CD4-positive, alpha-beta T cell (primary cell): ENCODE measurements at regions not wholly inside any gene's neighbourhood (a gene's known extent, or its start where the extent isn't known, plus 50 kb on each side); places are given as distances from the start of the nearest gene placed in this dataset.

Experiments used
- ATAC-seq: fragments of 200-7000 bp; cut with Tn5 transposase; one replicate; pipeline ENCODE4 v1.10.0; 2022; ENCODE audit warnings: mild to moderate bottlenecking; ENCODE audit not compliant: poor library complexity
- CTCF ChIA-PET: fragments of 350-600 bp; sonication (Branson Sonifier 250); formaldehyde crosslinking; loops from one replicate; lab custom pipeline; 2021; ENCODE audit warnings: antibody characterized with exemption, inconsistent platforms; lab: Charles Lee
- POLR2A ChIA-PET: fragments of 350-600 bp; sonication (Branson Sonifier 250); formaldehyde crosslinking; loops from one replicate; lab custom pipeline; 2021; ENCODE audit warnings: antibody characterized with exemption, inconsistent platforms; lab: Charles Lee
- DNase-seq, 14 experiments: peaks; one replicate each; pipeline ENCODE4 v3.0.0-alpha.2; 2013 to 2020; ENCODE audit warnings: mixed read lengths in 2 of 14
- H3K27ac ChIP-seq, 2 donors: one replicate each; pipeline versions ENCODE4 v1.5.1 to v1.7.0; 2013; ENCODE audit warnings: low read length in 2 of 2, low read depth in 1 of 2, mild to moderate bottlenecking in 1 of 2
- H3K27me3 ChIP-seq, 2 experiments: 1 replicate in 1 of 2; 2 replicates in 1 of 2; pipeline versions ENCODE4 v1.6.1 to v1.7.0; 2013; ENCODE audit warnings: low read length in 2 of 2, control low read depth in 1 of 2, mild to moderate bottlenecking in 1 of 2, moderate library complexity in 1 of 2; ENCODE audit not compliant: insufficient read depth in 2 of 2, control insufficient read depth in 1 of 2
- H3K36me3 ChIP-seq: one replicate; pipeline ENCODE4 v1.6.1; 2013; ENCODE audit warnings: low read length, control low read depth; ENCODE audit not compliant: insufficient read depth
- H3K4me1 ChIP-seq: one replicate; pipeline ENCODE4 v1.6.1; 2013; ENCODE audit warnings: low read length, control low read depth; ENCODE audit not compliant: insufficient read depth
- H3K4me3 ChIP-seq: one replicate; pipeline ENCODE4 v1.5.1; 2013; ENCODE audit warnings: mild to moderate bottlenecking, low read length, moderate library complexity
- H3K9me3 ChIP-seq, 2 experiments: 1 replicate in 1 of 2; 2 replicates in 1 of 2; pipeline versions ENCODE4 v1.6.1 to v1.7.0; 2013; ENCODE audit warnings: low read length in 2 of 2, mild to moderate bottlenecking in 2 of 2, control low read depth in 1 of 2, moderate library complexity in 1 of 2; ENCODE audit not compliant: control insufficient read depth in 1 of 2, insufficient read depth in 1 of 2
- H3K27ac Mint-ChIP-seq: one replicate; pipeline ENCODE4 v1.8.0; 2020; ENCODE audit warnings: mixed read lengths
- H3K27me3 Mint-ChIP-seq: one replicate; pipeline ENCODE4 v1.8.0; 2021; ENCODE audit warnings: mixed read lengths
- H3K36me3 Mint-ChIP-seq: one replicate; pipeline ENCODE4 v1.8.0; 2021; ENCODE audit warnings: low read depth, mixed read lengths
- H3K4me1 Mint-ChIP-seq: one replicate; pipeline ENCODE4 v1.8.0; 2021; ENCODE audit warnings: low read depth, mixed read lengths
- H3K4me3 Mint-ChIP-seq: one replicate; pipeline ENCODE4 v1.8.0; 2020; ENCODE audit warnings: mild to moderate bottlenecking, mixed read lengths
- H3K9me3 Mint-ChIP-seq: one replicate; pipeline ENCODE4 v1.8.0; 2020; ENCODE audit warnings: mixed read lengths
- intact Hi-C, 2 experiments: fragments of 100-400 bp; cut with DNase I in 1 of 2; cut with micrococcal nuclease in 1 of 2; formaldehyde crosslinking; loops; one replicate each; pipeline versions ENCODE4 v1.15.1 to v1.9.0; 2023 to 2025; cut with DNase I, micrococcal nuclease
- TF ChIP-seq, protein P1 (sequence below): fragments of 200-600 bp; IDR thresholded peaks from one replicate; pipeline ENCODE4 v1.8.0; 2022; ENCODE audit warnings: antibody characterized with exemption, mild to moderate bottlenecking

DNA sequence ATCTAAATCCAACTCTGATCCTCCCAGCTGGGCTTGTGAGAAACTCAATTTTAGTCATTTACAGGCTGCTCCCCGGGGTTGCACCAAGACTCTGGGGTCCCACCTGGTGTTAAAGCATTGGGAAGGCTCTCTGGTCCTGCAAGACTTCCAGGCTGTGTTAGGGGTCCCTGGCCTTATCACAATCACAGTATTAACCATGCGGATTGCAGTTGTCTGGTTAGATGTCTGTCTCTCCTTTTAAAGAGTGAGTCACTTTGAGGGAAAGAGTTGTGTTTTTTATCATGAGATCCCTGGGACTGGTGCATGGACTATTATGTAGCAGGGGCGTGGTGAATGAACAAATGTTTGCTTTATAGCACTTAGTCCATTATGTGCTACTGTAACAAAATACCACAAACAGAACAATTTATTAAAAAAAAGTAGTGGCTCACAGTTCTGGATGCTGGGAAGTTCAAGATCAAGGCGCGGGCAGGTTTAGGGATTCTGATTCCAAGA, 531.4 kb downstream of the FUT8 start:
- Histone ChIP-seq H3K36me3 (no peaks in the 10 kb centered on the region), H3K27me3 (no peaks in the 10 kb centered on the region), H3K4me3 (no peak overlapping the region), H3K27ac (no peak overlapping the region), H3K9me3 (no peaks in the 10 kb centered on the region), H3K4me1 (peaks cover 12% of the 10 kb centered on the region)
- Mint-ChIP-seq H3K27me3 (no peaks in the 10 kb centered on the region), H3K4me1 (peaks cover 35% of the 10 kb centered on the region), H3K9me3 (no peaks in the 10 kb centered on the region), H3K36me3 (no peaks in the 10 kb centered on the region), H3K27ac (no peak overlapping the region), H3K4me3 (no peak overlapping the region)
- DNase-seq (no peak), ATAC-seq (no peak)
- CTCF ChIA-PET, result no interaction called here
- TF ChIP-seq, protein P1, sequence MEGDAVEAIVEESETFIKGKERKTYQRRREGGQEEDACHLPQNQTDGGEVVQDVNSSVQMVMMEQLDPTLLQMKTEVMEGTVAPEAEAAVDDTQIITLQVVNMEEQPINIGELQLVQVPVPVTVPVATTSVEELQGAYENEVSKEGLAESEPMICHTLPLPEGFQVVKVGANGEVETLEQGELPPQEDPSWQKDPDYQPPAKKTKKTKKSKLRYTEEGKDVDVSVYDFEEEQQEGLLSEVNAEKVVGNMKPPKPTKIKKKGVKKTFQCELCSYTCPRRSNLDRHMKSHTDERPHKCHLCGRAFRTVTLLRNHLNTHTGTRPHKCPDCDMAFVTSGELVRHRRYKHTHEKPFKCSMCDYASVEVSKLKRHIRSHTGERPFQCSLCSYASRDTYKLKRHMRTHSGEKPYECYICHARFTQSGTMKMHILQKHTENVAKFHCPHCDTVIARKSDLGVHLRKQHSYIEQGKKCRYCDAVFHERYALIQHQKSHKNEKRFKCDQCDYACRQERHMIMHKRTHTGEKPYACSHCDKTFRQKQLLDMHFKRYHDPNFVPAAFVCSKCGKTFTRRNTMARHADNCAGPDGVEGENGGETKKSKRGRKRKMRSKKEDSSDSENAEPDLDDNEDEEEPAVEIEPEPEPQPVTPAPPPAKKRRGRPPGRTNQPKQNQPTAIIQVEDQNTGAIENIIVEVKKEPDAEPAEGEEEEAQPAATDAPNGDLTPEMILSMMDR, result no peak
- intact Hi-C loops, result loop anchor here in 1 of 2 experiments (10.0 kb wide), 1 partner anchor 949 kb away; no protein-coding TSS in a partner anchor
- POLR2A ChIA-PET, result no interaction called here

DNA sequence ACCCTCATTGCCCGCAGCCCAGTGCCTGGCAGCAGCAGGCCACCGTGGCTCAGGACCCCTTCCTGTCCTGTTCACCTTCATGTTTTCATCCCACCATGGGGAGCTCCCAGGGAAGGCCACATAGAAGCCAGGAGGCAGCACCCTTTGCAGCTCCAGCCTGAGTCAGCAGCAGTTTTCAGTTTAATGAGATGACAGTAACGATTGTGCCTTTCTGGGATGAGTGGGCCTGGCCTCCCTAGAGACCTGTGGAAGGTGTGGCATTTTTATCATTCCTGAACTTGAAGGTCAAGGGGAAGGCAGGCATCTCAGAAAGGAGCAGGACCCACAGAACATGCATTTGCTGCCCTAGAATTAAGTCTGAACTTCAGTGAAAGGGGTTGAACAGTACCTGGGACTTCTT, 532.8 kb downstream of the FUT8 start:
- intact Hi-C loops, result loop anchor here in 1 of 2 experiments (10.0 kb wide), 1 partner anchor 951 kb away; no protein-coding TSS in a partner anchor
- POLR2A ChIA-PET, result no interaction called here
- no peak overlapping the region for H3K27ac ChIP-seq

DNA sequence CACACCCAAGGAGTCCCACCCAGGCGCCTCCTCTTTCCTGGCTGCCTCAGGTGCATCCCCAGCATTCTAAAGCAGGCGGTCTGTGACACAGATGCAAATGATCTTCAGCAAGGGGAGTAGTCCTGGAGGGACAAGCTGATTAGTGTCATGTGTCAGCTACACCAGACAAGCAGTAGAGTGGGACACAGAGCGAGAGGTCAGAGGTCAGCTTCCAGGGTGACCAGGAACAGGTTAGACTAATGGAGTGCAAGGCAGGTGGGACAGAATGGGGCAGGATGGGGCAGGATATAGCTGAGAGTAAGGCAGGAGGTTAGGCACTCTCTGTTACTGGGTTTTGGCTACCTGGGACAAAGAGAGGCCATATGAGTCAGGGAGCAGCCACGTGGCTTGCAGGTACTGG, 534.0 kb downstream of the FUT8 start:
- H3K27ac ChIP-seq, result no peak overlapping the region
- CTCF ChIA-PET, result no interaction called here
- intact Hi-C loops, result loop anchor here in 1 of 2 experiments (10.0 kb wide), 1 partner anchor 952 kb away; no protein-coding TSS in a partner anchor
- no peak for DNase-seq
- Mint-ChIP-seq H3K27ac (no peak overlapping the region), H3K36me3 (no peaks in the 10 kb centered on the region), H3K9me3 (no peaks in the 10 kb centered on the region), H3K27me3 (no peaks in the 10 kb centered on the region), H3K4me3 (no peak overlapping the region), H3K4me1 (peaks cover 49% of the 10 kb centered on the region)
- no peak overlapping the region for H3K4me3 ChIP-seq
- H3K27me3 ChIP-seq, result no peaks in the 10 kb centered on the region
- peaks cover 29% of the 10 kb centered on the region for H3K4me1 ChIP-seq
- no peaks in the 10 kb centered on the region for H3K9me3 ChIP-seq
- no peaks in the 10 kb centered on the region for H3K36me3 ChIP-seq
- POLR2A ChIA-PET, result no interaction called here
- no peak for ATAC-seq
- TF ChIP-seq, protein P1, result no peak

More for the DNA sequence above, 532.8 kb downstream of the FUT8 start:
- Histone ChIP-seq H3K4me1 (peaks cover 21% of the 10 kb centered on the region), H3K27me3 (no peaks in the 10 kb centered on the region), H3K36me3 (no peaks in the 10 kb centered on the region), H3K4me3 (no peak overlapping the region), H3K9me3 (no peaks in the 10 kb centered on the region)
- Mint-ChIP-seq H3K27me3 (no peaks in the 10 kb centered on the region), H3K36me3 (no peaks in the 10 kb centered on the region), H3K9me3 (no peaks in the 10 kb centered on the region), H3K27ac (no peak overlapping the region), H3K4me3 (no peak overlapping the region), H3K4me1 (peaks cover 41% of the 10 kb centered on the region)
- TF ChIP-seq, protein P1, result no peak
- ATAC-seq (no peak), DNase-seq (no peak)
- CTCF ChIA-PET, result no interaction called here
